HG03060 (cell line): ENCODE measurements at regions not wholly inside any gene's neighbourhood (a gene's known extent, or its start where the extent isn't known, plus 50 kb on each side); places are given as distances from the start of the nearest gene placed in this dataset.
"Not testable (repeated sequence)": the region's sequence is repeated elsewhere in the genome, so short reads cannot be mapped to it uniquely, and the experiment has no call there.

Experiments used
- ATAC-seq: cut with Tn5 transposase; IDR thresholded peaks from one replicate; pipeline ENCODE4 v1.9.1; 2021; ENCODE audit warnings: low read depth, moderate number of reproducible peaks; ENCODE audit not compliant: unreplicated experiment

DNA sequence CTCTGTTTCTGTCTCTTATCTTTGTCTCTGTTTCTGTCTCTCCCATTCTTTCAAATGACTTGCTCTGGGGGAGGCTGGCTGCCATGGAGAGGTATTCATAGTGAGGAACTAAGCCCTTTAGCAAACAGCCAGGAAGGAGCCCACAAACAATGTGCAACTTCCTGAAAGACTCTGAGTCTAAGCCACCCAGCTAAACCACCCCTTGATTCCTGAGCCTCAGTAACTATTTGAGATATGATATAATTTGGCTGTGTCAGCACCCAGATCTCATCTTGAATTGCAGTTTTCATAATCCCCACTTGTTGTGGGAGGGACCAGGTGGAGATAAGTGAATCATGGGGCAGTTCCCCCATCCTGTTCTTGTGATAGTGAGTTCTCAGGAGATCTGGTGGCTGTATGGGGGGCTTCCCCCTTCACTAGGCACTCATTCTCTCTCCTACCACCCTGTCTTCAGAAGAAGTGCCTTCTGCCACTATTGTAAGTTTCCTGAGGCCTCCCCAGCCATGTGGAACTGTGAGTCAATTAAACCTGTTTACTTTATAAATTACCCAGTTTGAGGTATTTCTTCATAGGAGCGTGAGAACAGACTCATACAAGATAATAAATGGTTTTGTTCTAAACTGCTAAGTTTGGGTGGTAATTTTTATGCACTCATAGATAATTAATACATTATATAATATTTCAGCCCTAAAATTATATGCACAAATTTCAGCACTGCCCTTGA lies 121.2 kb upstream of the FOXP2 start:
- no peak for ATAC-seq

DNA sequence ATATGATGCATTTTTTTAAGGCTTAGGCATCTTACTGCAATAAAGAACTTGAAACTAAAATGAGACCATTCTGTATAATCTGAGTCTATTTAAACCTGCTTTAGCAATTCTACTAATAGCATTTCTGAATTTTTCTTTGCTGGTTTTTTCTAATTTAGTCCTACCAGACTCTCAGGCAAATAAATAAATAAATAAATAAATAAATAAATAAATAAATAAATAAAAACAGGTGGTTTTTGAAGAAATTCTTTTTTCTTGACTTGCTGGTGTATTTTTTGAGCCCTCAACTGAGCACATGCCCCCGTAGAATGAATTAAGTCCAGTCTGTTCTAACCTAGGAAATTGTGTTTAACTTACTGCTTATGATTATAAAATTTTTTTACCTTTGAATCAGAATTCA lies 134.7 kb upstream of the FOXP2 start:
- ATAC-seq: no peak

DNA sequence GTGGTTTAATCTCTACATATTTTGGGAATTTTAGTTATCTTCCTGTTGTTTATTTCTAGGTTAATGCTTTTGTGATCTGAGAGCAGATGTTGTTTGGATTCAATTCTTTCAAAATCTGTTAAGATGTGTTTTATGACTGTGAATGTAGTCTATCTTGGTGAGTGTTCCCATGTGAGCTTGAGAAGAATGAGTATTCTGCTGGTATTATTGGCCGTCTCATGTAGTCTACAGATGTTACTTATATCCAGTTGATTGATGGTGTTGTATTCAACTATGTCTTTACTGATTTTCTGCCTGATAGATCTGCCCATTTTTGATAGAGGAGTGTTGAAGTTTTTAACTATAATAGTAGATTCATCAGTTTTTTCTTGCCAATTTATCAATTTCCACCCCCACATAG lies 141.4 kb upstream of the FOXP2 start:
- ATAC-seq: no peak

DNA sequence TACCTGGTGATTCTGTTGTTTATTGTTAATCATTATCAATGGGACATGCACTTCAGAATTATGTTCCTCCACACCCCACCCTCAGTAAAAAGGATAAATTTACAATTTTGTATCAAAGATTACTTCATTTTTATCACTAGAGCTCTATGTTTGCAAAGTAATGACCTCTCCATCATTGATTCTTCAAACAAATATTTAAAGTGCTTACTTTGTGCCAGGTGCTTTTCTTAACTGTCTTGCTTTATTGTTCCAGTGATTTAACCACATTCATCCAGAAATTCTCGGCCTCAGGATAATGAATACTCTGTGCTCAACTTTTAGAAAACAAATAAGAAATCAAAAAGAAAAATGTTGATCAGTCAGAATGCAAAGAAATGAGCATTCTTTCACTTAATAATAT lies 144.9 kb upstream of the FOXP2 start:
- ATAC-seq: no peak

DNA sequence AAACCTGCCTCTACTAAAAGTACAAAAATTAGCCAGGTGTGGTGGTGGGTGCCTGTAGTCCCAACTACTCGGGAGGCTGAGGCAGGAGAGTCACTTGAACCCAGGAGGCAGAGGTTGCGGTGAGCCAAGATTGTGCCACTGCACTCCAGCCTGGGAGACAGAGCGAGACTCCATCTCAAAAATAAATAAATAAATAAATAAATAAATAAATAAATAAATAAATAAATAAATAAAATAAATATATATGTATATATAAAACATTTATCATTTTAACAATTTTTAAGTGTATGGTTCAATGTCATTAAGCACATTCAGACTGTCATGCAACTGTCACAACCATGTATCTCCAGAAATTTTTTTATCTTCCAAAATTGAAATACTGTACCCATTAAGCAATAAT lies 147.1 kb upstream of the FOXP2 start:
- not testable (repeated sequence) for ATAC-seq

DNA sequence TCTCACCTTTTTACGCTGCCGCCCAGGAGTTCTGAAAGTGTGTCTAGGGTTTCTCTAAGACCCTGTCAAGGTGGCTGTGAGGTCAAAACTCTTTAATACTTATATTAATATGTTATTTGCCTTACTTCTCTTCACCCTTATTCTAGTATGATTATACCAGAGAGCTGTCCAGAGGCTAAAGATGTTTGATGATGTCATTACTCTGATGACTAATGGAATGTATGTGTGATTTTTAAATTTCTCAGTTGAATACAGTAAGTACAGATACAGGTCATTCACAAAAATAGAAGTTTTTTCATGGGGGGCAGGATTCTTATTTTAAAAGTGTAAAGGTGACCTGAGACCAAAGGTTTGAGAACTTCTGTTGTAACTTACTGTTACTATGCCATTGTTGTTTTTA lies 150.6 kb upstream of the FOXP2 start:
- ATAC-seq: no peak

DNA sequence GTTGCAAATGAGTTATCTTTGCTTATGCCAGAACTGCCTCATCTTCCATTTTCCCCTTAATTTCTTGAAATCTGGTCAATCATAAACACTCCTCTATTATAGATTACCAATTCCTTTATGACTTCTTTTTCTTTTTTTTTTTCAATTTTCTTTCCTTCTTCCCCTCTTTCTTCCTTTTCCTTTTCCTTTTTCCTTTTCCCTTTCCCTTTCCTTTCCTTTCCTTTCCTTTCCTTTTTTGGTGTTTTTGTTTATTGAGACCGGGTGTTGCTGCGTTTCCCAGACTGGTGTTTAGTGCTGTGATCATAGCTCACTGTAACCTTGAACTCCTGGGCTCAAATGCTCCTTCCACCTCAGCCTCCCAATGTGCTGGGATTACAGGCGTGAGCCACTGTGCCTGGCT lies 151.4 kb upstream of the FOXP2 start:
- no peak for ATAC-seq

DNA sequence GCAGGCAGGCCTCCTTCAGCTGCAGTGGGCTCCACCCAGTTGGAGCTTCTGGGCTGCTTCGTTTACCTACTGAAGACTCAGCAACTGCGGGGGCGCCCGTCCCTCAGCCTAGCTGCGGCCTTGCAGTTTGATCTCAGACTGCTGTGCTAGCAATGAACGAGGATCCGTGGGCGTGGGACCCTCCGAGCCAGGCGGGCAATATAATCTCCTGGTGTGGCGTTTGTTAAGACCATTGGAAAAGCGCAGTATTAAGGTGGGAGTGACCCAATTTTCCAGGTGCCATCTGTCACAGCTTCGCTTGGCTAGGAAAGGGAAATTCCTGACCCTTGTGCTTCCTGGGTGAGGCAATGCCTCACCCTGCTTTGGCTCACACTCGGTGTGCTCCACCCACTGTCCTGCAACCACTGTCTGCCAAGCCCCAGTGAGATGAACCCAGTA lies 159.2 kb upstream of the FOXP2 start:
- no peak for ATAC-seq

DNA sequence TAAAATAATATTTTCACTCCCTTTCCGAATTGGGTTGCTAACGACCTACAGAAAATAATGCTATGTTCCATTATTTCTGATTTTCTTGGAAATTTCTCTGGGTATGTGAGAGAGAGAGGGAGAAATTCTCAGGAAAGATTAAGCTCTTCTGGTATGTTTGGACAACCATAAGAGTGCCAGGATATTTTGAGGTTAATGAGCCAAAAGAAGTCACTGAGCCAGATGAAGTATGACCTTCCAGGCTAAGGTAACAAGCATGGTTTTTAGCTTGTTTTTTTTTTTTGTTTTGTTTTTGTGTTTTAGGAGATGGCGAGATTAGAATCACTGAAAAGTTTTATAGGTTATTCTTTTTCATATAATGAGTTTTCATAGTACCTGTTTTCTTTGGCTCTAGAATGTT lies 171.0 kb upstream of the FOXP2 start:
- ATAC-seq: no peak

DNA sequence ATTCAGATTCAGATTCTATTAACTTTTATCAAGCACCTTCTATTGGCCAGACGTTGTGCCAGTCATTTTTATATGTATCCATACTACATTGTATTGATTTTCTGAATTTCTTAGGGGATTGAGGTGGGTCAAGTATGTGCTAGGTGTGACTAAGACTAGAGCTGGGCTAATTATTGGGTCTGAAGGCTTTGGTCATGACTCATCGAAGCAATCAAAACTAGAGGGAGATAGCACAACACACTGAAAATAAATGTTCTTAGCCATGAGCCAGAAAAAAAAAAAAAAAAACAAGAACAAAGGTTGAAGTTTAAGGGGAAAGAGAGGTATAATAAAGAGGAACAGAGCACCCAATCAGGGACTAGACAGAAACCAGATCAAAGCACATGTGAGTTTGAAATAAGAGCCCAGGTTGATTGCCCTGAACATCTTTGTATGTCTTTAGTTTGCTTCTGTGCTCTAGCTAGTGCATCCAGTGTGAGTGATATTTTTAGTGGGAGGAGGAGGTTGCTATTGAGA lies 171.6 kb upstream of the FOXP2 start:
- ATAC-seq: no peak

DNA sequence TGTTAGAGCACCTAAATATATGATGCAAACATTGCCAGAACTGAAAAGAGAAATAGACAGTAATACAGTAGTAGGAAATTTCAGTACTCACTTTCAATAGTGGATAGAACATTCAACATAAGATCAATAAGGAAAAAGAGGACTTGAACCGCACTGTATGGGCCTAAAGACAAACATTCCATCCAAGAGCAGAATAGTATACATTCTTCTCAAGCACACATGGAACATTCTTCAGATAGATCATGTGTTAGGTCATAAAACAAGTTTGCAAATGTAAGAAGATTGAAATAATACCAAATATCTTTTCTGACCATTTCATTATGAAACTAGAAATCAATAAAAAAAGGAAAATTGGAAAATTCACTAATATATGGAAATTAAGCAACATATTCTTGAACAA lies 185.4 kb upstream of the FOXP2 start:
- ATAC-seq: no peak

DNA sequence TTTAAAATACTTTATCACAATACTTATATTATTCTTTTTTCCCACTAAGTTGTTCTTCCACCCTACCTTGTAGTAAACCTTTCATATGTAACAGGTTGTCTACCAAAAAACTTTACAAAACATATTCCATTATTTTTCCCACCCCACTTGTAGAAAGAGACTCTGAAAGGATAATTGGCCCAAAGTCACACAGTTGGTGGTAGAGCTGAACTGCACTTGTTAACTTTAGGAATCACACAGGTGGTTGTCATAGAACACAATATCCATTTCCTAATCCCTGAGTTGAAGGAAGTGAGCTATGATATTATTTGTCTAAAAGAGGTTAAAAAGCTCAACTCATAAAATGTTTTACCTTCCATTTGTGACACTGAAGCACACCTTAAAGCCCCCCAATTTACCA lies 188.8 kb upstream of the FOXP2 start:
- ATAC-seq: no peak

DNA sequence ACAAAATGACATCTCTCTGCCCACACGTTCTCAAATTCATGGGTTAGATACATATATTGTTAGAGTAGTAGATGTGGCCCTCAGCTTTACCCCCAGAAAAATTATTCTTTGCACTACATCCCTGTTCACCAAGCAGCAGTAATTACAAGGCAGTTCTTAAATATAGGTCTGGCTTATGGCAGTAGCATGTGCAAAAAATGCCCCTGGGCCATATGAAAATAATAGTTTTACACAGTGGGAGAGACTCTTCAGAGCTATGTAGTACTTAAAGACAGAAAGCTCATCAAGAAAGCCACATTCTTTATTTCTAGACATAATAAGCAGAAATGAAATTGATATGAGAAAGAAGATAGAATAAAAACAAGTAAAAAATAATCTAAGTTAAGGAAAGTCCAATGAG lies 196.3 kb upstream of the FOXP2 start:
- ATAC-seq: no peak

DNA sequence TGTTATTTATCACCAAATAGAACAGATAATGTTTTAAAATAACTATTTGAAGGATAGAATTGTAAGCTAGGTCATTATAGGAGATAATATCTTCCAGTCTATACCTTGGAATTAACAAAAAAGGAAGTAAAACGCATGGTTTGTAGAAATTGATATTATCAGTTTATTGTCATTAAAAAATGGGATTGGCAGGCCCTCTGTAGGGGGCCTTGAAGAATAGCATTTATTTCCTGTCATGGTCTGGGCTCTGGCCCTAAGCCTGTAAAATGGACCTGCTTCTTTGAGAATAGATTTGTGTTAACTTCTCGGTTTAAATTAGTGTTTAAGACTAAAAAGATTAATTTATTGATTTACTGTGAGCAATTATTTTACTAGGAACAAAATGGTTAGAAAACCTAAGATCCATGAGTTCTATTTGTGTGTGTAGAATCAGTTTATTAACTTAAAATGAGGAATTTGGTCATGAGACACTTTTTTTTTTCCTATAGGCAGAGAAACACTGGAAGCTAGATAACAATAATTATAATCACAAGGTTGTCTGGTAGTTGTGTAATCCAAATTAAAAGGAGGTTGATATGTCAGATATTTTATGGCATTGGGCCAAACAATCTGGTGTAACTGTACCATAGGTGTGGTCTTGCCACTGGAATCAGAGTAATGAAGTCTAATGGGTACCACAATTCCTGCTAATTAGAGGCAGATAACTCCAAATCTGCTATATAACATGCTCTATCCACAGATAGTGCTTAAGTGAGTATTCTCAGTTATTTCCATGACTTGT lies 197.4 kb upstream of the FOXP2 start:
- ATAC-seq: no peak

DNA sequence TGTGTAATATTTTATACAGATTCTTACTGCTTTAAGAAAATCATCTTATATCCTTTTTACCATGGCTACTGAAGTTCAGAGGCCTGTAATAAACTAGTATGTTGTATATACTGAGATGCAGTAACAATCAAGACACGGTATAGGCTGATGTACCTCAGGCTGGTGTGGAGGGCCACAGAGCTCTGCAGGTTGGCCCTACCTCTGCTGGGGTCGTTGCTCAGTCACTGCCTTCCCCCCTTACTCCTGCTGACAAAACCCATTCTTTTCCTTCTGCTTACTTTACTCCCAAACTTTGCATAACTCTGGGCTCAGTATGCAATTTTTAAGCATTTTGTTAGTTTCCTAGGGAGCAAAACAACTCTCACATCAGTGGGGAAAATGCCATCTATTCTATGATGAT lies 200.1 kb upstream of the FOXP2 start:
- no peak for ATAC-seq

DNA sequence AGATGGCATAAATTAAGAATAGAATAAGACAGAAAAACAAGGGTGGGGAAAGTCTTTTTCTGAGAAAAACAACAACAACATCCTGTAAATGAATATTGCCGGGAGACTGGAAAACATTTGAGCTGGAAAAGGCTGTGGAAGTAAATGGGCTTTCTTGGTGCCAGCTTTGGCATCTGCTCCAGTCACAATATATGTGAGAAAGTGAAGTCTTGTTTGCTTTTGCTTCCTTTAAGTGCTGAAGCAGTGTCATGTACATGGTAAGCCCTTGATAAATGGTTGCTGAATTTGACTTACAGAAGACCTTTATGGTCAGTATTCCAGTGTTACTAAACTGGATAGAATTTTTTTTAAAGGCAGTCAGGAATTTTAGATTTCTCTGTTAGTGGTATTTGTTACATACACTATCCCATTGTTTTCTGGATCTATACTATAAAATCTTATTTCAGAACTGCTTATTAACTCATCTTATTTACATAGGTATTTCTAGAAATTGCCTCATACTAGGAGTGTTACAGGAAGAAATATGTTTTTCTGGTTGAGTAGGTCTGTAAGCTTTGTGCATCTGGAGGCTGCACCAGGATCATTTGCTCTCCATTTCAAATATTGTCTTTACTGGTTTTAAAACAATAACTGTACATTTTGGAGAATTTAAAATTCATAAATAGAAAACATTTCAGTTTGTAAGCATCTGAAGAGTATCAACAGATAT lies 201.7 kb upstream of the FOXP2 start:
- no peak for ATAC-seq

DNA sequence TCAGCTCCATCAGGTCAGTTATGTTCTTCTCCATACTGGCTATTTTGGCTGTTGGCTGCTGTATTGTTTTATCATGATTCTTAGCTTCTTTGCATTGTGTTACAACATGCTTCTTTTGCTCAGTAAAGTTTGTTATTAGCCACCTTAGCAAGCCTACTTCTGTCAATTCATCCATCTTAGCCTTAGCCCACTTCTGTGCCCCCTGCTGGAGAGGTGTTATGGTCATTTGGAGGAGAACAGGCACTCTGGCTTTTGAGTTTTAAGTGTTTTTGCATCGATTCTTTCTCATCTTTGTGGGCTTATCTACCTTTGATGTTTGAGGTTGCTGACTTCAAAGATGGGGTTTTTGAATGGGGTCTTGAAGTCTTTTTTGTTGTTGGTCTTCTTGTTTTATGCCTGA lies 204.6 kb upstream of the FOXP2 start:
- ATAC-seq: no peak

DNA sequence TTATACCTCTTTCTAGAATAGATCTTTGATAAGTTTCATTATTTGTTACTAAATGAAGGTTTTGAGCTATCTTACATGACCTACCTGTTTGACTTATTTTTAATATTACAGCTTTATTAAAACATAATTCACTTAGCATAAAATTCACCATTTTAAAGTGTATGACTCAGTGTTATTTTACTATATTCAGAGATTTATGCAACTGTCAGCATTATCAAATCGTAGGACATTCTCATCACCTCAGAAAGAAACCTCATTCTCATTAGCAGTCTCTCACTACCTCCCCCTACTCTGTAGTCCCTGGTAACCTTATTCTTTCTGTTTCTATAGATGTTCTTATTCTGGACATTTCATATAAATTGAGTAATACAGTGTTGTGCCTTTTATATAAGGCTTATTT lies 207.9 kb upstream of the FOXP2 start:
- ATAC-seq: no peak

DNA sequence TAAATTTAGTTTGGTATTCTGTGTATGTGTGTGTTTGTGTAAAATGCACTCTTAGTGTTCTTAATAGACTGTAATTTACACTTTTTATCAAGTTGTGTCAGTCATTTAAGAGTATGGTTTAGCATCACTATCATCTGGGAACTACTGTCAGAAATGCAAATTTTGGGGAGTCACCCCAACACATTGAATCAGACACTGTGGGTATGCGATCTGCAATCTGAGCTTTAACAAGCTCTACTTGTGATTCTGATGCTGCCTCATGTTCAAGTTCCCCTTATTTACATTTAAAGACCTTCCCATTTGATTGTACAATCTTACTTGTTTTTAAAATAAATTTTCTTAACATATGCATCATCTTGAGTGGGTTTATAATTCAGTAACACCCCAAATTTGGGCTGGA lies 218.1 kb upstream of the FOXP2 start:
- ATAC-seq: no peak

DNA sequence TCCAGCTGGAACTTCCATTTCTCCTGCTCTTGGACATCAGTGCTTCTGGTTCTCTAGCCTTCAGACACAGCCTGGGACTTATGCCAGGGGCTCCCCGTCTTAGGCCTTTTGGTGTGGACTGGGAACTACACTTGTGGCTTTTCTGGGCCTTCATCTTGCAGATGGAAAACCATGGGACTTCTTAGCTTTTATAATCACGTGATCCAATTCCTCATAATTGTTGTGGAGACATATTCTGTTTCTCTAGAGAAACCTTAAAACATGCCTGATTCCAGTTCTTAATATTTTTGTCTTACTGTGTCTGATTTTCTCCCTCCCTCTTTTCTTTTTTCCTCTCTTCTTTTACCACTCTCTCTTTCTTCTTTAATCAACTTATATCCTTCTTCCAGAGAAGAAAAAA lies 224.2 kb upstream of the FOXP2 start:
- ATAC-seq: no peak

DNA sequence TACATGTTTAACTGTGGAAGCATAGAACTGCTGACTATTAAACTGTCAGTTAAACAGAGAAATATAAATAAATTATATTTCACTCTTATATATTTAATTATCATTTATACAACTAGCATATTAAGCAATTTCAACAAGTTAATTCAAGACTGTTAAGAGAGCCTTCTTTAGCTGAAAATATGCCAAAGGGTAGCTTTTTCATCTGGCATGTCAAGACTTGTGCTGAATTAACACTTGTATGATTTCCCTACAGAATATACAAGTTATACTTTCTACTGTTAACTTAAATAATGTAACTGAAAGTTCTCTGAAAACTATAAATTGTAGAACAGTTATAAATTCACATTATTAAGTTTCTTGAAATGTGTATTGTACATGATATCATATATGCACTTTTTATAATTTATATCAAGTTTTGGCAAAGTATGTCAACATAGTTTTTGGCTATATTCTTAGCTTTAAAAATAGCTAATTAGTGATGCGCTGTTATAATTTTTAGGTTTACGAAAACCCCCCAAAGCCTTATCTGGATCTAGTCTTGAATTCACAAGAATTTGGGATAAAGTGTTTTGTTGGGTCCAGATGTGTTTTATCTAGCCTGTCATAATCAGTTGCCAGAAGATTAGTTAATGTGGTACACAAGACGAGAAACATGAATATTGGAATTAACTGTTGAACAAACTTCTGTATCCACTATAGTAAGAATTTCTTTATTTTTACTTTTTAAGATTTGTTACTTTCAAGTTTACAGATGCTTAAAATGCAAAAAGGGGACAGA lies 231.1 kb upstream of the FOXP2 start:
- ATAC-seq: no peak
